NCI-H774 (cell line): ENCODE measurements at regions not wholly inside any gene's neighbourhood (a gene's known extent, or its start where the extent isn't known, plus 50 kb on each side); places are given as distances from the start of the nearest gene placed in this dataset.

ENCODE experiments used
- DNase-seq: peaks from one replicate; lab custom pipeline; 2025; lab: John Stamatoyannopoulos, UW

- DNase-seq, result no peak
Measured at GRCh38 chr6:21648475-21649050, 55.0 kb downstream of the SOX4 start.

GRCh38 chr6:21653323-21653722 lies 59.8 kb downstream of the SOX4 start:
- no peak for DNase-seq

- no peak for DNase-seq
Measured at GRCh38 chr6:21653905-21654304, 60.4 kb downstream of the SOX4 start.

GRCh38 chr6:21654361-21654760 lies 60.8 kb downstream of the SOX4 start:
- DNase-seq, result no peak

- no peak for DNase-seq
Measured at GRCh38 chr6:21663966-21664313, 70.4 kb downstream of the SOX4 start.

- DNase-seq, result peak; percentile 12
Measured at GRCh38 chr6:21664314-21665109, 71.0 kb downstream of the SOX4 start.

GRCh38 chr6:21665110-21665391 lies 71.5 kb downstream of the SOX4 start:
- DNase-seq, result no peak

- no peak for DNase-seq
Measured at GRCh38 chr6:21665392-21666200, 72.0 kb downstream of the SOX4 start.

GRCh38 chr6:21666201-21666691 lies 72.7 kb downstream of the SOX4 start:
- DNase-seq, result peak; percentile 15

GRCh38 chr6:21666853-21667681 lies 73.5 kb downstream of the SOX4 start:
- no peak for DNase-seq

- DNase-seq, result no peak
Measured at GRCh38 chr6:21668795-21669194, 75.2 kb downstream of the SOX4 start.

- no peak for DNase-seq
Measured at GRCh38 chr6:21676769-21677168, 83.2 kb downstream of the SOX4 start.

- DNase-seq, result no peak
Measured at GRCh38 chr6:21678990-21679389, 85.4 kb downstream of the SOX4 start.

GRCh38 chr6:21679761-21680265 lies 86.3 kb downstream of the SOX4 start:
- no peak for DNase-seq

- DNase-seq, result no peak
Measured at GRCh38 chr6:21680611-21681010, 87.1 kb downstream of the SOX4 start.

- no peak for DNase-seq
Measured at GRCh38 chr6:21690489-21690888, 96.9 kb downstream of the SOX4 start.

- no peak for DNase-seq
Measured at GRCh38 chr6:21691685-21692346, 98.3 kb downstream of the SOX4 start.

- DNase-seq, result no peak
Measured at GRCh38 chr6:21692721-21693120, 99.2 kb downstream of the SOX4 start.

- DNase-seq, result no peak
Measured at GRCh38 chr6:21694168-21694567, 100.6 kb downstream of the SOX4 start.

GRCh38 chr6:21707524-21708319 lies 114.2 kb downstream of the SOX4 start:
- DNase-seq, result no peak

- no peak for DNase-seq
Measured at GRCh38 chr6:21708320-21708580, 114.7 kb downstream of the SOX4 start.
